Endodermal cell (in vitro differentiated cells): ENCODE measurements at regions not wholly inside any gene's neighbourhood (a gene's known extent, or its start where the extent isn't known, plus 50 kb on each side); places are given as distances from the start of the nearest gene placed in this dataset.

ENCODE experiments used
- DNase-seq: peaks from one replicate; pipeline ENCODE4 v3.0.0-alpha.2; 2017
- H3K27ac ChIP-seq: 2 replicates; pipeline ENCODE4 v1.5.1; 2013; ENCODE audit warnings: mild to moderate bottlenecking, low read depth, low read length, moderate library complexity
- H3K27me3 ChIP-seq: 2 replicates; pipeline ENCODE4 v1.6.1; 2013; ENCODE audit warnings: mild to moderate bottlenecking, low read length, moderate library complexity; ENCODE audit not compliant: insufficient read depth, control insufficient read depth, poor library complexity, severe bottlenecking
- H3K36me3 ChIP-seq: 2 replicates; pipeline ENCODE4 v1.7.0; 2013; ENCODE audit warnings: mild to moderate bottlenecking, low read length, moderate library complexity; ENCODE audit not compliant: control insufficient read depth, insufficient read depth
- H3K4me1 ChIP-seq: one replicate; pipeline ENCODE4 v1.7.0; 2013; ENCODE audit warnings: low read length; ENCODE audit not compliant: control insufficient read depth, insufficient read depth
- H3K4me3 ChIP-seq: 2 replicates; pipeline ENCODE4 v1.5.1; 2013; ENCODE audit warnings: mild to moderate bottlenecking, low read length, moderate library complexity
- H3K9ac ChIP-seq: 2 replicates; pipeline ENCODE4 v1.6.1; 2013; ENCODE audit warnings: mild to moderate bottlenecking, low read length, moderate library complexity; ENCODE audit not compliant: poor library complexity, severe bottlenecking; ENCODE audit errors: extremely low read depth
- H3K9me3 ChIP-seq: 2 replicates; pipeline ENCODE4 v1.6.1; 2013; ENCODE audit warnings: mild to moderate bottlenecking, low read length, moderate library complexity; ENCODE audit not compliant: control insufficient read depth
- H3K27ac Mint-ChIP-seq: 2 replicates; pipeline ENCODE4 v1.8.0; 2020; ENCODE audit warnings: mixed read lengths
- H3K27me3 Mint-ChIP-seq: 2 replicates; pipeline ENCODE4 v1.8.0; 2021; ENCODE audit warnings: mild to moderate bottlenecking, mixed read lengths; ENCODE audit not compliant: insufficient read depth
- H3K36me3 Mint-ChIP-seq: 2 replicates; pipeline ENCODE4 v1.8.0; 2020; ENCODE audit warnings: low read depth, mixed read lengths
- H3K4me1 Mint-ChIP-seq: 2 replicates; pipeline ENCODE4 v1.8.0; 2020; ENCODE audit warnings: mixed read lengths
- H3K4me3 Mint-ChIP-seq: 2 replicates; pipeline ENCODE4 v1.8.0; 2020; ENCODE audit warnings: mild to moderate bottlenecking, moderate library complexity, mixed read lengths
- H3K9me3 Mint-ChIP-seq: 2 replicates; pipeline ENCODE4 v1.8.0; 2020; ENCODE audit warnings: mild to moderate bottlenecking, mixed read lengths
- WGBS, 2 experiments: methylation state at CpG; one replicate each; pipeline versions ENCODE4 v1.1.5 to v1.1.7; 2013; ENCODE audit warnings: missing lambda C conversion rate in 2 of 2, mixed read lengths in 1 of 2; ENCODE audit not compliant: insufficient coverage in 1 of 2, insufficient read length in 1 of 2; 5-methylcytosine and 5-hydroxymethylcytosine counted together
- TF ChIP-seq, protein P1 (sequence below): fragments of 200-600 bp; sonication (generic); conservative IDR thresholded peaks from 2 replicates; pipeline ENCODE4 v1.5.0; 2021; ENCODE audit warnings: antibody characterized with exemption, mild to moderate bottlenecking

DNA sequence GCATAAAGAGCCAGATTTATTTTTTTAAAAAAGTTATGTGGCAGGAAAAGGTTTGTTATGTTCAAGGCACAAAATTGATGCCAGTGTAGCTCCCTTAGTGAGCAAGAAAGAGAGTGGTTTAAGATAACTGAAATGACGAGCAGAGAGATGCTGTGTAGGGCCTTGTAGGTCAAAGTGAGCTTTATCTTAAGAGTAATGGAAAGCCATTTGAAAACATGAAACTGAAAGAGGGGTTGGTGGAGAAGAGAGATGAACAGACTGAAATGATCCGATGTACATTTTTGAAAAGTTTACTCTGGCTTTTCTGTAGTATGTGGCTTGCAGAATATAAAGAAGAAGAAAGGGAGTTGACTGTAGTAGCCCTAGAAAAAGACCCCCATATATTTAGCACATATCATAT is 383.6 kb downstream of the PLA2G4A start:
- WGBS, 2 experiments = 86 to 93% methylated on average over 1 to 2 of the region's 2 CpGs
- DNase-seq = no peak
- no peak overlapping the region for H3K27ac ChIP-seq
- TF ChIP-seq, protein P1, sequence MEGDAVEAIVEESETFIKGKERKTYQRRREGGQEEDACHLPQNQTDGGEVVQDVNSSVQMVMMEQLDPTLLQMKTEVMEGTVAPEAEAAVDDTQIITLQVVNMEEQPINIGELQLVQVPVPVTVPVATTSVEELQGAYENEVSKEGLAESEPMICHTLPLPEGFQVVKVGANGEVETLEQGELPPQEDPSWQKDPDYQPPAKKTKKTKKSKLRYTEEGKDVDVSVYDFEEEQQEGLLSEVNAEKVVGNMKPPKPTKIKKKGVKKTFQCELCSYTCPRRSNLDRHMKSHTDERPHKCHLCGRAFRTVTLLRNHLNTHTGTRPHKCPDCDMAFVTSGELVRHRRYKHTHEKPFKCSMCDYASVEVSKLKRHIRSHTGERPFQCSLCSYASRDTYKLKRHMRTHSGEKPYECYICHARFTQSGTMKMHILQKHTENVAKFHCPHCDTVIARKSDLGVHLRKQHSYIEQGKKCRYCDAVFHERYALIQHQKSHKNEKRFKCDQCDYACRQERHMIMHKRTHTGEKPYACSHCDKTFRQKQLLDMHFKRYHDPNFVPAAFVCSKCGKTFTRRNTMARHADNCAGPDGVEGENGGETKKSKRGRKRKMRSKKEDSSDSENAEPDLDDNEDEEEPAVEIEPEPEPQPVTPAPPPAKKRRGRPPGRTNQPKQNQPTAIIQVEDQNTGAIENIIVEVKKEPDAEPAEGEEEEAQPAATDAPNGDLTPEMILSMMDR = no peak
- peaks cover 4% of the 10 kb centered on the region for H3K9me3 ChIP-seq
- Mint-ChIP-seq H3K27me3 (no peaks in the 10 kb centered on the region), H3K4me1 (no peaks in the 10 kb centered on the region), H3K27ac (no peak overlapping the region), H3K36me3 (no peaks in the 10 kb centered on the region), H3K9me3 (peaks cover 1% of the 10 kb centered on the region), H3K4me3 (no peak overlapping the region)
- no peak overlapping the region for H3K4me3 ChIP-seq
- H3K27me3 ChIP-seq = no peaks in the 10 kb centered on the region
- H3K36me3 ChIP-seq = no peaks in the 10 kb centered on the region
- H3K9ac ChIP-seq = no peak overlapping the region
- H3K4me1 ChIP-seq = no peaks in the 10 kb centered on the region

DNA sequence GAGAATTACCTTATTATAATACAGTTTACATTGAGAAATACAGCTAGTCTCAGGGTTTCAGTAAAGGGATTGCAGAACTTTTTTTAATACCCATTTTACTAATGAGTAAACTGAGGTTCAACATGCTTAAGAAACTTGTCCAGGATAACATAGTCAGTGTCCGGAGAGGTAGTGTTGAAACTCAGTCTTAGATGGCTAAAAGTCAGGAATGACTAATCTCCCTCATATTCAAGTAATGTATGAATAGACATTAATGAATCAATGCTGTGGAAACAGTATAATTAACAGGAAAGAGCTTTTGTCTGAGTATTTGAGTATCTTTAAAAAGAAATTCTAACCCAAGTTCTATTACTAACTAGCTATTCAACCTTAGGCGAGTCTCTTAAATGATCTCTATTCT is 397.6 kb downstream of the PLA2G4A start:
- H3K36me3 ChIP-seq = no peaks in the 10 kb centered on the region
- no peak overlapping the region for H3K9ac ChIP-seq
- no peaks in the 10 kb centered on the region for H3K27me3 ChIP-seq
- H3K4me1 Mint-ChIP-seq = peaks cover 4% of the 10 kb centered on the region
- H3K27me3 Mint-ChIP-seq = no peaks in the 10 kb centered on the region
- no peak for DNase-seq
- no peaks in the 10 kb centered on the region for H3K4me1 ChIP-seq
- no peak overlapping the region for H3K27ac Mint-ChIP-seq
- no peaks in the 10 kb centered on the region for H3K9me3 ChIP-seq
- H3K4me3 ChIP-seq = no peak overlapping the region
- H3K36me3 Mint-ChIP-seq = no peaks in the 10 kb centered on the region
- WGBS, 2 experiments = 100% methylated on average over 2 of the region's 2 CpGs; no CpG with 5 or more reads in 1 of the 2 experiments
- H3K9me3 Mint-ChIP-seq = no peaks in the 10 kb centered on the region
- H3K27ac ChIP-seq = no peak overlapping the region
- TF ChIP-seq, protein P1 = no peak
- H3K4me3 Mint-ChIP-seq = no peak overlapping the region

DNA sequence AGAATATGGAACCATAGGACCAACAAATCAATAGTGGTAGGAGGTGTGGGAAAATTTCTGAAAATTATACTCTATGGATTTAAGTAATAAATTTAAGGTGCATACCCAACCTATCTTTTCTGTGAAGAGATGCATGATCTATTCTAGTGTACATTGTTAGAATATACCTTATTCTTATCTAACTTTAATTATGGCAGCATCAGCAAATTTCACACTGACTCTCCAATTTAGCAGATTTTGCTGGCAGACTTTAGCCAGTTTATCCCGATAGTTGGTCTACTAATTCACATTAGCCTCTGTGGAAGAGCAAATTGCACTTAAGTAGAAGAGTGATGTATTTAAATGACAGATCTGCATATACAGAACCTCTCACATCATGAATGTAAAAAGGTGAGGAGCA is 400.0 kb downstream of the PLA2G4A start:
- H3K27ac Mint-ChIP-seq = no peak overlapping the region

More for the DNA sequence above, 400.0 kb downstream of the PLA2G4A start:
- Histone ChIP-seq H3K9ac (no peak overlapping the region), H3K36me3 (no peaks in the 10 kb centered on the region), H3K4me1 (no peaks in the 10 kb centered on the region), H3K27me3 (no peaks in the 10 kb centered on the region), H3K4me3 (no peak overlapping the region), H3K9me3 (no peaks in the 10 kb centered on the region), H3K27ac (no peak overlapping the region)
- Mint-ChIP-seq H3K27me3 (no peaks in the 10 kb centered on the region), H3K9me3 (no peaks in the 10 kb centered on the region), H3K4me3 (no peak overlapping the region), H3K36me3 (no peaks in the 10 kb centered on the region), H3K4me1 (peaks cover 4% of the 10 kb centered on the region)
- DNase-seq = no peak
- WGBS, 2 experiments = 89% methylated on average over 1 of the region's 1 CpG; no CpG with 5 or more reads in 1 of the 2 experiments
- TF ChIP-seq, protein P1 = no peak
